ENCODE measurements at regions not wholly inside any gene's neighbourhood (a gene's known extent, or its start where the extent isn't known, plus 50 kb on each side); places are given as distances from the start of the nearest gene placed in this dataset.

- no peak for TF ChIP-seq CTCF (IDR thresholded peaks at IDR 0.05)
- no peak for TF ChIP-seq EZH2 (IDR thresholded peaks at IDR 0.05; ENCODE audit: borderline replicate concordance, insufficient read depth, low read depth, low read length, poor library complexity, severe bottlenecking)
Observed at GRCh38 chr2:139394801-139395200, 614.6 kb upstream of the NXPH2 start.

All from B cell (primary cell).